Trophoblast cell (in vitro differentiated cells and primary cell): ENCODE measurements at regions not wholly inside any gene's neighbourhood (a gene's known extent, or its start where the extent isn't known, plus 50 kb on each side); places are given as distances from the start of the nearest gene placed in this dataset.

Experiments used
- DNase-seq, 2 donors: peaks; one replicate each; pipeline ENCODE4 v3.0.0-alpha.2; 2016
- H2AFZ ChIP-seq: 2 replicates; pipeline ENCODE4 v1.6.1; 2013; ENCODE audit warnings: low read length, moderate library complexity, mild to moderate bottlenecking; ENCODE audit not compliant: insufficient read depth, poor library complexity
- H2AK5ac ChIP-seq: 2 replicates; pipeline ENCODE4 v1.6.1; 2013; ENCODE audit warnings: mild to moderate bottlenecking, low read length
- H2BK120ac ChIP-seq: 2 replicates; pipeline ENCODE4 v1.6.1; 2013; ENCODE audit warnings: low read length, mild to moderate bottlenecking, moderate library complexity; ENCODE audit not compliant: insufficient read depth, poor library complexity
- H2BK12ac ChIP-seq: 2 replicates; pipeline ENCODE4 v1.6.1; 2013; ENCODE audit warnings: mild to moderate bottlenecking, low read length, moderate library complexity
- H2BK5ac ChIP-seq: 2 replicates; pipeline ENCODE4 v1.6.1; 2013; ENCODE audit warnings: low read length, low read depth, moderate library complexity, mild to moderate bottlenecking; ENCODE audit not compliant: poor library complexity
- H3K14ac ChIP-seq: 2 replicates; pipeline ENCODE4 v1.6.1; 2013; ENCODE audit warnings: mild to moderate bottlenecking, low read length
- H3K18ac ChIP-seq: 2 replicates; pipeline ENCODE4 v1.6.1; 2013; ENCODE audit warnings: mild to moderate bottlenecking, low read length
- H3K23ac ChIP-seq: 2 replicates; pipeline ENCODE4 v1.6.1; 2013; ENCODE audit warnings: low read length
- H3K27ac ChIP-seq: 2 replicates; pipeline ENCODE4 v1.5.1; 2013; ENCODE audit warnings: low read depth, mild to moderate bottlenecking, inconsistent platforms, low read length, moderate library complexity
- H3K27me3 ChIP-seq: 2 replicates; pipeline ENCODE4 v1.6.1; 2013; ENCODE audit warnings: inconsistent platforms, mild to moderate bottlenecking, low read length, moderate library complexity; ENCODE audit not compliant: insufficient read depth
- H3K36me3 ChIP-seq, 2 experiments: 1 replicate in 1 of 2; 2 replicates in 1 of 2; pipeline ENCODE4 v1.6.1; 2013; ENCODE audit warnings: low read length in 2 of 2, mild to moderate bottlenecking in 2 of 2, moderate library complexity in 1 of 2; ENCODE audit not compliant: insufficient read depth in 2 of 2, control insufficient read depth in 1 of 2
- H3K4ac ChIP-seq: 2 replicates; pipeline ENCODE4 v1.6.1; 2013; ENCODE audit warnings: low read depth, mild to moderate bottlenecking, low read length, moderate library complexity
- H3K4me1 ChIP-seq, 2 experiments: 1 replicate in 1 of 2; 2 replicates in 1 of 2; pipeline ENCODE4 v1.6.1; 2013; ENCODE audit warnings: low read length in 2 of 2, mild to moderate bottlenecking in 2 of 2, moderate library complexity in 1 of 2; ENCODE audit not compliant: insufficient read depth in 2 of 2, control insufficient read depth in 1 of 2
- H3K4me2 ChIP-seq: 2 replicates; pipeline ENCODE4 v1.6.1; 2013; ENCODE audit warnings: inconsistent platforms, mild to moderate bottlenecking, low read length, moderate library complexity
- H3K4me3 ChIP-seq: 2 replicates; pipeline ENCODE4 v1.5.1; 2013; ENCODE audit warnings: mild to moderate bottlenecking, low read depth, low read length, inconsistent platforms
- H3K79me1 ChIP-seq: one replicate; pipeline ENCODE4 v1.6.1; 2013; ENCODE audit warnings: low read length
- H3K79me2 ChIP-seq: 2 replicates; pipeline ENCODE4 v1.6.1; 2013; ENCODE audit warnings: low read length, mild to moderate bottlenecking; ENCODE audit not compliant: control insufficient read depth, insufficient read depth, poor library complexity
- H3K9ac ChIP-seq: 2 replicates; pipeline ENCODE4 v1.6.1; 2013; ENCODE audit warnings: mild to moderate bottlenecking, low read length
- H3K9me3 ChIP-seq: 2 replicates; pipeline ENCODE4 v1.6.1; 2013; ENCODE audit warnings: low read depth, mild to moderate bottlenecking, control low read depth, inconsistent platforms, low read length; ENCODE audit not compliant: insufficient read depth
- H4K12ac ChIP-seq: 2 replicates; pipeline ENCODE4 v1.6.1; 2013; ENCODE audit warnings: low read depth, mild to moderate bottlenecking, low read length, moderate library complexity
- H4K8ac ChIP-seq: 2 replicates; pipeline ENCODE4 v1.6.1; 2013; ENCODE audit warnings: low read depth, mild to moderate bottlenecking, low read length, moderate library complexity
- H4K91ac ChIP-seq: one replicate; pipeline ENCODE4 v1.6.1; 2013; ENCODE audit warnings: low read depth, mild to moderate bottlenecking, low read length, moderate library complexity
- WGBS: extraction: QIAGEN DNeasy Blood & Tissue Kit; methylation state at CpG from one replicate; pipeline ENCODE4 v1.1.7; 2013; ENCODE audit warnings: missing lambda C conversion rate; ENCODE audit not compliant: insufficient read length, insufficient coverage; ENCODE audit errors: extremely low coverage; 5-methylcytosine and 5-hydroxymethylcytosine counted together

DNA sequence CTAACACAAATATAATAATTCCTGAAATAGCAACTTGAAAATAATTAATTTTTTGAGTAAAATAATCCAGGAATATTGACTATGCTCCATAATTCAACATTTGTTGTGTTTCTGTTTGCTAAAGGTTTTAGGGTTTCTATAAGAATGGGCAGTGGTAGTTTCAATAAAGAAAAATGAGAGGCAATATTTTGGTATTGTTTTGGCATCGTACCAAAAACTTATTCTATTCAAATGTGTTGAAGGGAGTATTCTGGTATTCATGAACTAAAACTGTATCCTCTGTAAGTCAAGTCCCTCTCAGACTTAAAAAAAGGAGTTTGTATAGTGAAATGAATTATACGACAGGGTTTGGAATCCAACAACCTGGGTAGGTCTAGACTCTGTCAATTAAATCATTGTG lies 1245.6 kb upstream of the CELF4 start:
- H4K91ac ChIP-seq = no peak overlapping the region
- H2BK5ac ChIP-seq = no peak overlapping the region
- no peak overlapping the region for H2AK5ac ChIP-seq
- no peak overlapping the region for H3K18ac ChIP-seq
- no peak overlapping the region for H3K4me2 ChIP-seq
- H3K4me1 ChIP-seq = no peaks in the 10 kb centered on the region
- no CpG with 5 or more reads among the region's 2 CpGs for WGBS
- H3K79me2 ChIP-seq = no peaks in the 10 kb centered on the region
- H4K12ac ChIP-seq = no peak overlapping the region
- H3K14ac ChIP-seq = no peak overlapping the region
- no peak for DNase-seq
- no peak overlapping the region for H4K8ac ChIP-seq
- H3K36me3 ChIP-seq = no peaks in the 10 kb centered on the region
- no peaks in the 10 kb centered on the region for H3K27me3 ChIP-seq
- H3K9me3 ChIP-seq = no peaks in the 10 kb centered on the region
- no peak overlapping the region for H2AFZ ChIP-seq
- no peak overlapping the region for H3K4me3 ChIP-seq
- no peak overlapping the region for H3K9ac ChIP-seq
- no peak overlapping the region for H2BK120ac ChIP-seq
- no peaks in the 10 kb centered on the region for H3K79me1 ChIP-seq
- no peak overlapping the region for H3K4ac ChIP-seq
- H3K23ac ChIP-seq = no peak overlapping the region
- no peak overlapping the region for H3K27ac ChIP-seq
- no peak overlapping the region for H2BK12ac ChIP-seq

- Histone ChIP-seq H4K8ac (no peak overlapping the region), H3K27me3 (no peaks in the 10 kb centered on the region), H3K18ac (no peak overlapping the region), H4K91ac (no peak overlapping the region), H2AK5ac (no peak overlapping the region), H2AFZ (no peak overlapping the region), H3K9me3 (no peaks in the 10 kb centered on the region), H3K27ac (no peak overlapping the region), H3K36me3 (no peaks in the 10 kb centered on the region), H2BK12ac (no peak overlapping the region), H3K14ac (no peak overlapping the region), H3K4ac (no peak overlapping the region), H3K79me1 (no peaks in the 10 kb centered on the region), H3K9ac (no peak overlapping the region), H2BK5ac (no peak overlapping the region), H3K23ac (no peak overlapping the region), H3K79me2 (no peaks in the 10 kb centered on the region), H2BK120ac (no peak overlapping the region), H3K4me2 (no peak overlapping the region), H4K12ac (no peak overlapping the region), H3K4me1 (no peaks in the 10 kb centered on the region), H3K4me3 (no peak overlapping the region)
- WGBS = no CpG with 5 or more reads among the region's 4 CpGs
- no peak for DNase-seq
Observed at GRCh38 chr18:38810789-38811188, 1245.2 kb upstream of the CELF4 start.

DNA sequence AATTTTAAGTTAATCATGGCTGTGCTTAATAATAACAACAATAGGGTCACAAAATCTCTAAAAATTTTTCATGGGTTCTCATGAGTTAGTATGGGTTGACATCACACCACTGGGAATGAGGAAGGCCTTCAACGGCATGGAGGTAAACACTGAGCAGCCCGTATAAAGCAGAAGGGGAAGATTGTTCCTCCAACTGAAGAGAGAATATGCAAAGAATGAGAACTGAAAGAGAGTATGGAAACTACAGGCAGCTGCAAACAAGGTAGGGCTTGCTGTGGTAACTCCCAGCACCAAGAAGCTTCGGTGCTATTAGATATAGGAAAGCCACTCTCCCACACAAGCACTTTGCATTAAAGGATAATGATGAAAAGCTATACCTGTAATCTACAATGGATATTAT lies 1242.3 kb upstream of the CELF4 start:
- no peaks in the 10 kb centered on the region for H3K36me3 ChIP-seq
- peak; percentile 12 to 58 for DNase-seq
- H2BK5ac ChIP-seq = no peak overlapping the region
- no peak overlapping the region for H3K4ac ChIP-seq
- H3K4me2 ChIP-seq = no peak overlapping the region
- no peak overlapping the region for H4K8ac ChIP-seq
- H4K12ac ChIP-seq = no peak overlapping the region
- H3K18ac ChIP-seq = no peak overlapping the region
- no peak overlapping the region for H3K23ac ChIP-seq
- H2AK5ac ChIP-seq = no peak overlapping the region
- no peak overlapping the region for H4K91ac ChIP-seq
- H2BK120ac ChIP-seq = no peak overlapping the region
- H3K9ac ChIP-seq = no peak overlapping the region
- H3K14ac ChIP-seq = no peak overlapping the region
- H3K9me3 ChIP-seq = no peaks in the 10 kb centered on the region
- no peaks in the 10 kb centered on the region for H3K79me2 ChIP-seq
- no peak overlapping the region for H3K4me3 ChIP-seq
- no CpG with 5 or more reads among the region's 3 CpGs for WGBS
- H3K27ac ChIP-seq = no peak overlapping the region
- H3K27me3 ChIP-seq = no peaks in the 10 kb centered on the region
- H3K79me1 ChIP-seq = no peaks in the 10 kb centered on the region
- no peak overlapping the region for H2AFZ ChIP-seq
- no peaks in the 10 kb centered on the region for H3K4me1 ChIP-seq
- no peak overlapping the region for H2BK12ac ChIP-seq

- Histone ChIP-seq H3K27ac (no peak overlapping the region), H3K14ac (no peak overlapping the region), H3K4me1 (no peaks in the 10 kb centered on the region), H3K79me1 (no peaks in the 10 kb centered on the region), H2AFZ (no peak overlapping the region), H3K4me3 (no peak overlapping the region), H3K4me2 (no peak overlapping the region), H3K18ac (no peak overlapping the region), H4K12ac (no peak overlapping the region), H3K79me2 (no peaks in the 10 kb centered on the region), H2AK5ac (no peak overlapping the region), H4K8ac (no peak overlapping the region), H3K23ac (no peak overlapping the region), H3K27me3 (no peaks in the 10 kb centered on the region), H2BK120ac (no peak overlapping the region), H3K4ac (no peak overlapping the region), H2BK5ac (no peak overlapping the region), H4K91ac (no peak overlapping the region), H3K36me3 (no peaks in the 10 kb centered on the region), H2BK12ac (no peak overlapping the region), H3K9ac (no peak overlapping the region), H3K9me3 (no peaks in the 10 kb centered on the region)
- no peak for DNase-seq
- no CpG with 5 or more reads among the region's 1 CpG for whole genome bisulfite sequencing
Observed at GRCh38 chr18:38805256-38805655, 1239.7 kb upstream of the CELF4 start.
